ENCODE measurements at regions not wholly inside any gene's neighbourhood (a gene's known extent, or its start where the extent isn't known, plus 50 kb on each side); places are given as distances from the start of the nearest gene placed in this dataset.

DNA sequence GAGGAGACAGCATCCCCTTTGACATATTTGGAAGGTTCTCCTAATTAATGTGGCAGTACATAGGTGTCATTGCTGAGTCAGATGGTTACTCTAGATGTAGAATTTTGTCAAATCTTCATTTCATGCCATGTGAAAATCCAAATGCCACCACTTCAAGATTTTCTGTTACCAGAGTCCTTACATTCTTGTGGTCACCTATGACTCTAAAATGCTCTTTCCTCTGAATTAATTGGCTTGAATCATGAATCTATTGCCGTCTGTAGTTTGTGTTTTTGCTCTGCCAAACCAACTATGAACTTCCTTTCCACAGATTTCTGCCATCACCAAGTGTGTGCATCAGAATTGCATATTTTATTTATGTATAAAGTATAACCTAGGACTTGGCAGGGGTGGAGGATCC is 269.4 kb upstream of the ZPLD1 start:
- Mint-ChIP-seq H3K4me1 (no peaks in the 10 kb centered on the region), H3K27ac (no peak overlapping the region), H3K4me3 (no peak overlapping the region), H3K27me3 (ENCODE audit: insufficient read depth) (no peaks in the 10 kb centered on the region), H3K9me3 (no peaks in the 10 kb centered on the region), H3K36me3 (ENCODE audit: low read depth) (no peaks in the 10 kb centered on the region)
- H3K36me3 ChIP-seq (ENCODE audit: control insufficient read depth, insufficient read depth, low read length), result no peaks in the 10 kb centered on the region
- no peak overlapping the region for H3K9ac ChIP-seq (ENCODE audit: extremely low read depth, low read length, poor library complexity, severe bottlenecking)
- H3K4me1 ChIP-seq (ENCODE audit: control insufficient read depth, insufficient read depth, low read length), result no peaks in the 10 kb centered on the region
- WGBS, 2 experiments (ENCODE audit: insufficient coverage in 1 of 2, insufficient read length in 1 of 2), result 96 to 100% methylated on average over 1 of the region's 1 CpG
- H3K27ac ChIP-seq (ENCODE audit: low read depth, low read length), result no peak overlapping the region
- DNase-seq, result no peak
- H3K9me3 ChIP-seq (ENCODE audit: control insufficient read depth, low read length), result no peaks in the 10 kb centered on the region
- TF ChIP-seq CTCF (conservative IDR thresholded peaks at IDR 0.05), result no peak
- H3K27me3 ChIP-seq (ENCODE audit: control insufficient read depth, insufficient read depth, low read length, poor library complexity, severe bottlenecking), result no peaks in the 10 kb centered on the region
- H3K4me3 ChIP-seq (ENCODE audit: low read length), result no peak overlapping the region

DNA sequence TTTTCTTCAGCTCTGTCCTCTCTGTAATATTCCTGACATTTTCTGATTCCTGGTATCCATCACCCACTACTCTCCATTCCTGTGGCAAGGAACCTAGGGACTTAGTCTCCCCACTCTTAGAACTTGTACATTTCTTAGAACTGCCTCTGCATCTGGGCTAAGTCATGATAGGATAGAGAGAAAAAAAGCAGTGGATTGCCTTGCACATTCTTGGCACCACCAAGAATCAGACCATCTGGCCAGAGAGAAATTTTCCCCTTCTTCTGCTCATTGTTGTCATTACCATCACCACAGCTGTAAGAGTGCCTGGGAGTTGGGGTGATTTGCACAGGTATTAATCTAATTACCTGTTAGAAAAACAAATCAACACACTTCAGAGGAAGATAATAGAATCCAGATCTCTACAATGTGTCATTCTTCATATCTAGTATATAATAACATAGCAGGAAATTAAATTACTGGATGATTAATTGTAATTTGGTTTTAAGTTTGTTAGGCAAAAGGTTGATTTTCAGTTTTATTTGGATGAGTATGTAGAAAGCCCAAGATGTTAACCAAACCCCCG is 264.8 kb upstream of the ZPLD1 start:
- Mint-ChIP-seq H3K4me3 (no peak overlapping the region), H3K27ac (no peak overlapping the region), H3K36me3 (ENCODE audit: low read depth) (no peaks in the 10 kb centered on the region), H3K9me3 (no peaks in the 10 kb centered on the region), H3K27me3 (ENCODE audit: insufficient read depth) (no peaks in the 10 kb centered on the region), H3K4me1 (no peaks in the 10 kb centered on the region)
- Histone ChIP-seq H3K4me1 (ENCODE audit: control insufficient read depth, insufficient read depth, low read length) (no peaks in the 10 kb centered on the region), H3K9ac (ENCODE audit: extremely low read depth, low read length, poor library complexity, severe bottlenecking) (no peak overlapping the region), H3K36me3 (ENCODE audit: control insufficient read depth, insufficient read depth, low read length) (no peaks in the 10 kb centered on the region), H3K27me3 (ENCODE audit: control insufficient read depth, insufficient read depth, low read length, poor library complexity, severe bottlenecking) (no peaks in the 10 kb centered on the region), H3K4me3 (ENCODE audit: low read length) (no peak overlapping the region), H3K27ac (ENCODE audit: low read depth, low read length) (no peak overlapping the region), H3K9me3 (ENCODE audit: control insufficient read depth, low read length) (no peaks in the 10 kb centered on the region)
- TF ChIP-seq CTCF (conservative IDR thresholded peaks at IDR 0.05), result no peak
- no peak for DNase-seq
- WGBS, 2 experiments (ENCODE audit: insufficient coverage in 1 of 2, insufficient read length in 1 of 2), result 86 to 92% methylated on average over 1 of the region's 1 CpG

- Histone ChIP-seq H3K27ac (ENCODE audit: low read depth, low read length) (no peak overlapping the region), H3K9ac (ENCODE audit: extremely low read depth, low read length, poor library complexity, severe bottlenecking) (no peak overlapping the region), H3K27me3 (ENCODE audit: control insufficient read depth, insufficient read depth, low read length, poor library complexity, severe bottlenecking) (no peaks in the 10 kb centered on the region), H3K4me3 (ENCODE audit: low read length) (no peak overlapping the region), H3K4me1 (ENCODE audit: control insufficient read depth, insufficient read depth, low read length) (no peaks in the 10 kb centered on the region), H3K36me3 (ENCODE audit: control insufficient read depth, insufficient read depth, low read length) (no peaks in the 10 kb centered on the region), H3K9me3 (ENCODE audit: control insufficient read depth, low read length) (no peaks in the 10 kb centered on the region)
- H3K4me1 Mint-ChIP-seq, result no peaks in the 10 kb centered on the region
- H3K4me3 Mint-ChIP-seq, result no peak overlapping the region
- H3K36me3 Mint-ChIP-seq (ENCODE audit: low read depth), result no peaks in the 10 kb centered on the region
- no peaks in the 10 kb centered on the region for H3K9me3 Mint-ChIP-seq
- no peak for DNase-seq
- no peak overlapping the region for H3K27ac Mint-ChIP-seq
- no peak for TF ChIP-seq CTCF (conservative IDR thresholded peaks at IDR 0.05)
- WGBS, 2 experiments (ENCODE audit: insufficient coverage in 1 of 2, insufficient read length in 1 of 2), result 80% methylated on average over 1 of the region's 2 CpGs; no CpG with 5 or more reads in 1 of the 2 experiments
- H3K27me3 Mint-ChIP-seq (ENCODE audit: insufficient read depth), result no peaks in the 10 kb centered on the region
Measured at GRCh38 chr3:102170545-102170944, 264.3 kb upstream of the ZPLD1 start.

Measured in endodermal cell (in vitro differentiated cells).